H1 (cell line): ENCODE measurements at regions not wholly inside any gene's neighbourhood (a gene's known extent, or its start where the extent isn't known, plus 50 kb on each side); places are given as distances from the start of the nearest gene placed in this dataset.

ENCODE experiments used
- ASH2L ChIP-seq: fragments of 200-600, 300-600 bp; sonication (generic); IDR thresholded peaks from one replicate; pipeline ENCODE4 v1.7.1; 2017; ENCODE audit warnings: low read length
- HDAC6 ChIP-seq: IDR thresholded peaks from one replicate; pipeline ENCODE4 v1.7.1; 2012; ENCODE audit warnings: low read depth, mild to moderate bottlenecking, inconsistent platforms, low read length, moderate library complexity
- JUND ChIP-seq: IDR thresholded peaks from 2 replicates; pipeline ENCODE4 v1.6.1; 2011; ENCODE audit warnings: mild to moderate bottlenecking, improper control_type of control experiment, low read length
- NANOG ChIP-seq: IDR thresholded peaks from 2 replicates; pipeline ENCODE4 v1.6.1; 2011; ENCODE audit warnings: low read length, low read depth, mild to moderate bottlenecking, inconsistent platforms; ENCODE audit not compliant: insufficient read depth, poor library complexity, severe bottlenecking
- TF ChIP-seq, protein P1 (sequence below): IDR thresholded peaks from 2 replicates; pipeline ENCODE4 v1.6.1; 2011; ENCODE audit warnings: low read length, improper control_type of control experiment

GRCh38 chr14:89578156-89578555 is 161.1 kb upstream of the FOXN3 start (continued):
- no peak for TF ChIP-seq HDAC6
- TF ChIP-seq ASH2L, result no peak
- no peak for TF ChIP-seq NANOG
- TF ChIP-seq, protein P1, sequence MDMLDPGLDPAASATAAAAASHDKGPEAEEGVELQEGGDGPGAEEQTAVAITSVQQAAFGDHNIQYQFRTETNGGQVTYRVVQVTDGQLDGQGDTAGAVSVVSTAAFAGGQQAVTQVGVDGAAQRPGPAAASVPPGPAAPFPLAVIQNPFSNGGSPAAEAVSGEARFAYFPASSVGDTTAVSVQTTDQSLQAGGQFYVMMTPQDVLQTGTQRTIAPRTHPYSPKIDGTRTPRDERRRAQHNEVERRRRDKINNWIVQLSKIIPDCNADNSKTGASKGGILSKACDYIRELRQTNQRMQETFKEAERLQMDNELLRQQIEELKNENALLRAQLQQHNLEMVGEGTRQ, result no peak
- TF ChIP-seq JUND, result no peak
- TF ChIP-seq, all 59 proteins: peak for 0
